HG03520 (cell line): ENCODE measurements at regions not wholly inside any gene's neighbourhood (a gene's known extent, or its start where the extent isn't known, plus 50 kb on each side); places are given as distances from the start of the nearest gene placed in this dataset.

ENCODE experiments used
- ATAC-seq: cut with Tn5 transposase; IDR thresholded peaks from one replicate; pipeline ENCODE4 v1.9.1; 2021; ENCODE audit warnings: mild to moderate bottlenecking, moderate library complexity; ENCODE audit not compliant: unreplicated experiment

- no peak for ATAC-seq
Measured at GRCh38 chr1:238596703-238597102, 706.0 kb upstream of the ZP4 start.

DNA sequence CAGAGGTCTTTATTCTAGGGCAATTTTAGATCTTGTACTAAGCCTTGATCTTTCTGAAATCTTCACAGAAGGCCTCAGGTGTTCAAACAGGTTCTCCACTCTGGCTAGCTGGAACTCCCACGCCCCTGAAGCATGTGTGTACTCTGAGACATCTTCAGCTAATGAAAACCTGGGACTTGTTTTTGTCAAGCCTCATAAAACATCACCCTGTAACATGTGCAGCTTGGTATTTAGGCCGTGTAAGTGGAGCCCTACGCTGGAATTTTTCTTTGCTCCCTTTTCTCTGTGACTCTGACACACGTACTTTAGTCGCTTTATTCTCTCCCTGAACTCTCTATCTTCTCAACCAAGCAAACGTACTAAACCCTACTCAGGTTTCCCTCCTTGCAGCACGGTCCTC lies 701.9 kb upstream of the ZP4 start:
- no peak for ATAC-seq

GRCh38 chr1:238589843-238590435 lies 699.2 kb upstream of the ZP4 start:
- ATAC-seq, result no peak

DNA sequence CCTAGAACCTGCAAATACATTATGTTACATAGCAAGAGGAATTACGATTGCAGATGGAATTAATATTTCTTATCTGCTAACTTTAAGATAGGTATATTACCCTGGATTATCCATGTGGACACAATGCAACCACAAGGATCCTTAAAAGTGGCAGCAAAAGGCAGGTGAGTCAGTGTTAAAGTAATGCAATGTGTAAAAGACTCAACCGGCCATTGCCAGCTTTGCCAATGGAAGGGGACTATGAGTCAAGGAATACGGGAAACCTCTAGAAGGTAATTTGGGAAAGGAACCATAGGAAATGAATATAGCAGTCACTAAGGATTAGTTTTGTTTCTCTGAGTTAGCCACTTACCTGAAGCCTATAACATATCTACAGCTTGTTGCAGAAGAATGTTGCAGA lies 692.1 kb upstream of the ZP4 start:
- no peak for ATAC-seq

- no peak for ATAC-seq
Measured at GRCh38 chr1:238581332-238581731, 690.6 kb upstream of the ZP4 start.

GRCh38 chr1:238568735-238569134 lies 678.0 kb upstream of the ZP4 start:
- ATAC-seq, result no peak

- ATAC-seq, result no peak
Measured at GRCh38 chr1:238562341-238562740, 671.6 kb upstream of the ZP4 start.

- no peak for ATAC-seq
Measured at GRCh38 chr1:238558746-238559145, 668.0 kb upstream of the ZP4 start.

- ATAC-seq, result no peak
Measured at GRCh38 chr1:238558156-238558555, 667.4 kb upstream of the ZP4 start.

DNA sequence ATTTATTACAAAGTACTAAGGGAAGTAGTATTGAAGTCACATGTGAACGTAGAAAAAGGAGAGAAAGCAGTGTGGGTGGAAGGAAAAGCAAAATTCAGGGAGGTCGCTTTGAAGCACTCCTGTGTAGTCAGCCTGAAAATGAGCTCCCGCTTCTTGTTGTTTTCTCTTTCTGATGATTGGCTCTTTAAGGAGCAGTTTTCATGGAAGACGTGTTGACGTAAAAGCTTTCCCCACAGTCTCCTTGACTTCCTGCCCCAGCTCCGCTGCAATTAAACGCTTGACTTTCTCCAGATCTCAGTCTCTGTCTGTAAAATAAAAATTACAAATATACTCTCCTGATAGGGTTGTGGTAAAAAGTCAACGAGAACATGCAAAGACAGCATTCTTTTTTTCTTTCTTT lies 661.5 kb upstream of the ZP4 start:
- no peak for ATAC-seq

GRCh38 chr1:238549137-238549536 lies 658.4 kb upstream of the ZP4 start:
- no peak for ATAC-seq

DNA sequence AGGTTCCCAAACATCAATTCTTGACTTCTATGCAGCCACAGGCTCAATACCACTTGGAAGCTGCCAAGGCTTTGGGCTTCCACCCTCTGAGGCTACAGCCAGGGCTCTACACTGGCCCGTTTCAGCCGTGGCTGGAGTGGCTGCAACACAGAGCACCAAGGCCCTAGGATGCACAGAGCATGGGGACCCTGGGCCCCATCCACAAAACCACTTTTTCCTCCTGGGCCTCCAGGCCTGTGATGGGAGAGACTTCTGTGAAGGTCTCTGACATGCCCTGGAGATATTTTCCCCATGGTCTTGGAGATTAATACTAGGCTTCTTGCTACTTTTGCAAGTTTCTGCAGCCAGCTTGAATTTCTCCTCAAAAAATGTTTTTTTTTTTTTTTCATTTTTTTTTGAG lies 655.4 kb upstream of the ZP4 start:
- ATAC-seq, result no peak

DNA sequence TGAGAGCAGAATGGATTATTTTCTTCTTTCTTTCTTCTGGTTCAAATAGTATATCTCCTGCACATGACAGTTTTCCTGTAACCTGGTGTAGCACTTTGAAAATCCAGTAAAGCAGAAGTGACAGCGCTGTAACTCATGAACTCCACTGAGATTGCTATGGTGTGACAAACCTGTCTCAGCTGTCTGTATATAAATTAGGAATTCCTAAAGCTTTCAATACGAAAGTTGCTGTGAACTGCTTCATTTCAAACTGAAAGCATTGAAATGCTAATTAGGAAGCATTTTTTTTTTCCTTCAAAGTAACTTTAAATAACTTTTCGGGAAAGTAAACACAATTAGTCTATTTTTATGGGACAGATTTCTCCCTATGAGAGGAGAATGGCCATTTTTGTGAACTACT lies 646.9 kb upstream of the ZP4 start:
- ATAC-seq, result no peak

GRCh38 chr1:238530209-238530851 lies 639.6 kb upstream of the ZP4 start:
- ATAC-seq, result no peak

DNA sequence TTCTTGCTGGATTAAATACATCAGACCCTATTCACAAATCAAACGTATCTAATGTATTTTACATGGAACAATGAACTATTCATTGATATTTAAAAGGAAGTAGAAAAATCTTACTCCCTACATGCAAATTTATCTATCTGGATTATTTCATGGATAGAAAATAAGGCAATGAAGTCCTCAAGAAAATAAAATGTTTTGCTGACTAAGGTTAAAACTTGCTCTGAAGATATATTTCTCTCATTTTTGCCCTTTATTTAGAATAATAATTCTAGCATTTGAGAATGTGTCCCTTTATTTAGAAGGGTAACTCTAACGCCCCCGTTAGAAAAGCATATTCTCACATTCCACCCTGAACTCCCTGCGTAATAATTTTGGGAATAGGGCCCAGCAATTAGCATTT lies 627.0 kb upstream of the ZP4 start:
- no peak for ATAC-seq

GRCh38 chr1:238501290-238501689 lies 610.6 kb upstream of the ZP4 start:
- ATAC-seq, result no peak

GRCh38 chr1:238499021-238499420 lies 608.3 kb upstream of the ZP4 start:
- ATAC-seq, result no peak

GRCh38 chr1:238492271-238492670 lies 601.5 kb upstream of the ZP4 start:
- no peak for ATAC-seq

DNA sequence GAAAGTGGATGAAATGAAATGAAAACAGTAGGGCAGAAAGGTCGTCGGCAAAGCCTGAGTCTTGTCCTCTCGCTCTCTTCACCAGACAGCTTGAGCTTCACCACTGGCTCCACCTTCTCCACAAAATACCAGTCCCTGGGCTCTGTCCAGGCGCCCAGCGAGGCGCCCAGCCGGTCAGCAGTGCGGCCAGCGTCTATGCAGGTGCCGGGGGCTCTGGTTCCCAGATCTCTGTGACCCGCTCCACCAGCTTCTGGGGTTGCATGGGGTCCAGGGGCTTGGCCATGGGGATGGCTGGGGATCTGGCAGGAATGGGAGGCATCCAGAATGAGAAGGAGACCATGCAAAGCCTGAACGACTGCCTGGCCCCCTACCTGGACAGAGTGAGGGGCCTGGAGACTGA lies 600.5 kb upstream of the ZP4 start:
- ATAC-seq, result no peak

DNA sequence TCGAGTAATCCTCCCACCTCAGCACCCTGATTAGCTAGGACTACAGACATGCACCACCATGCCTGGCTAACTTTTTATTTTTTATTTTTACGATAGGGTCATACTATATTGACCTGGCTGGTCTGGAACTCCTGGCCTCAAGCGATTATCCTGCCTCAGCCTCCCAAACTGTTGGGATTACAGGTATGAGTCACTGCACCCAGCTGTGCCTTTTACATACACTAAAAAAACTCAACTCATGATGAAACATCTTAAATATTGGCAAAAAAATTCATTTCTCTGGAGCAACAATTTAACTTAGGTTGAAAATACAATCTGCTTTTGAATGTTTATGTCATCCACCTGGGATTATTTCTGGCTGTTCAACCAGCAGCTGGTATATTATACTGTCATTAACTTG lies 598.3 kb upstream of the ZP4 start:
- ATAC-seq, result no peak

- no peak for ATAC-seq
Measured at GRCh38 chr1:238488401-238488800, 597.7 kb upstream of the ZP4 start.

DNA sequence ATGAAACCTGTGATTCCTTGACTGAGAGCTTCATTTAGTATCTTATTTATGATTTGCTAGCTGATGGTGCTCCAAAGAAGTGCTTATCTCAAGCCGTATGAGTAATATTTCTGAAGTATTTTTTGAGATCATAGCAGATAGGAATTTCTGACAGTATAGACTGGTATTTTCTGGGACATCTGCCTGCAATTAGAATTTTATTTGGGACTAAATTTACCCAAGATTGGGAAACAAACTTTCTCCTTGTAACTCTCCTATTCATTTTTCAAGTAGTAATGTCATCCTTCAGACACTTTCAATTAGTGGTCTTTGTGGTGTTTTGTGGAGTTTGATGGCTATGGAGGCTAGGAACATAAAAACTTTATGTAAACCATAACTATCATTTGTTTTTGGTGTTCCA lies 597.2 kb upstream of the ZP4 start:
- no peak for ATAC-seq

DNA sequence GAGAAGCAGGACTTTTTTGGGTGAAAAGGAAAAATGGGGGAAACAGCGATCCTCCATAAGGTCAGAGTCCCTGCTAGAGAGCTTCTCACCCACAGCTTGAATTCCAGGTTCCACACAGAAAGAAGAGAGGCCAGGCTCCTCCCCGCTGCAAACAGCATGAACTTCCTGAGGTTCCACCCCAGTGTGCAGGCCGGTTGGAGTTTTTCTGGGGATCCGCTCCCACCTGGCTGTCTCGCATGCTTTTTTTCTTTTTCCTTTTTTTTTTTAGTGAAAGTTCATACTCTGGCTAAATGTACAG lies 595.1 kb upstream of the ZP4 start:
- no peak for ATAC-seq
